KG1 (cell line): ENCODE measurements at regions not wholly inside any gene's neighbourhood (a gene's known extent, or its start where the extent isn't known, plus 50 kb on each side); places are given as distances from the start of the nearest gene placed in this dataset.
"Not testable (repeated sequence)": the region's sequence is repeated elsewhere in the genome, so short reads cannot be mapped to it uniquely, and the experiment has no call there.

Experiments
- DNase-seq: peaks from one replicate; lab custom pipeline; 2025; lab: John Stamatoyannopoulos, UW

DNA sequence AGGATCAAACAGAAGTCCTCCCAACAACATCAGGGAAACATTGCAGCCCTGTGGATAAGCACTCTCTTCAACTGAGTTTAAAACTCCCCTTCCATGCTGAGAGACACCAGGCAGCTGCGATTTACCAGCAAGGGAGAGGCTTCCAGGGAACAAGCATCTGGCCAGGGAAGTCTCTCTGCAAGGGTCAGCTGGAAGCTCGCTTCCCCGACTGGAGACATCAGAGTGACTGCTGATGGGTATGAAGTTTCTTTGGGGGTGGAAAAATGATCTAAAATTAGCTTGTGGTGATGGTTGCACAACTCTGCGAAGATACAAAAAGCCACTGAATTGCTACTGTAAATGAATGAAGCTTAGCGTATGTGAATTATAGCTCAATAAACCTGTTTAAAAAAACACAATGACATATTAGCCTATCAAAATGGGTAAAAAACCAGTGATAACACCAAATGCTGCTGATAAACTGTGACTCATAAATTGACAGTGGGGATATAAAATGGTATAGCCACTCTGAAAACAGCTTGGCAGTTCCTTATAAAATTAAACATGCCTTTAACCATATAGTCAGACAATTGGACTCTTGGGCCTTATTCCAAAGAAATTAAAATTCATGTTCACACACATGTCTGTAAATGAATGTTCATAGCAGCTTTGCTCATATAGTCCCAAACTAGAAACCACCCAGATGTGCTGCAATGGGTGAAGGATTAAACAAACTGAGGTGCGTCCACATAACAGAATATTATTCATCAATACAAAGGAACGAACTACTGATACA is 1082.0 kb downstream of the SOCS6 start:
- no peak for DNase-seq

DNA sequence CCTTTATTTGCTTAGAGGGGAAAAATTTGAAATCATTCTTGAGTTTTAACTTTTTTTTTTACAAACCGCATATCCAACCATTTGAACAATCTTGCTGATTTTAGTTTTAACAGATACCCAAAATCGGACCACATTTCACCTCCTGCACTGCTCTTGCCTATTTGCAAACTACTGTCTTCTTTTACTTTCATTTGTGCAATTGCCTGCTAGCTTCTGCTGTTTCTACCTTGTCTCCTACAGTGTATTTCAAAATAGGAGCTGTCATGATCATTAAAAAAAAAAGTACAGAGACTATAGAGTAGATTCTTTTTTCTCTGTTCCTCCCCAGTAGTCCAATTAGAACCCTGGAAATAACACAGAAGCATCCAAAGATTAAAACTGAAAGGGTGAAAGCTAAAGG is 1081.2 kb downstream of the SOCS6 start:
- no peak for DNase-seq

DNA sequence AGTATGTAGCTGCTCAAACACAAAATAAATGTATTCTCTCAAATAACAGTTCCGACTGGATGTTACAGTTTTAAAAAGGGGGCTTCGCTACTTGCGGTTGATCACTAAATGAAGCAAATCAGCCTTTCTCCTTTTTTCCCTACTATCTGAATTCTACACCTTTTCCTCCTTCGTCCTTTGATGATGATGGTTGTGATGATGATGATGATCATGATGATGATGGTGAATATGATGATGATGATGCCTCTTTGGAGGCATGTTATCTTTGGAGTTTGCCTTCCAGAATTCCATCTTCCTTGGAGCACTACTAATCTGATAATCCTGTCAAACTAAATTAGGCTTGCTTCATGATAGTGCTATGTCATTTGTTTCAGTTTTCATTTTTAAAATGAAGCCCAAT is 1073.3 kb downstream of the SOCS6 start:
- no peak for DNase-seq

DNA sequence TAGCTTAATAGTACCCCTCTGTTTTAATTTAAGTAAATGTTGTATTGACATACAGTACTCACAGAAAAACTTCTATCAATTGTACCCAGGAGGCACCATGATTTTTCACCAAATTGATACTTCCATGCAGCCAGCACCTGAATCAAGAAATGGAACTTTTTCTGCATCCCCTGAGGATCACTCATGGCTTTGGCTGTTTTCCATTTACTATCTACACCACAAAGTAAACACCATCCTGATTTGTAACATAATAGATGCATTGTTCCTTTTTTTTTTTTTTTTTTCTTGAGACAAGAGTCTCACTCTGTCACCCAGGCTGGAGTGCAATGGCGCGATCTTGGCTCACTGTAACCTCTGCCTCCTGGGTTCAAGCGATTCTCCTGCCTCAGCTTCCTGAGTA is 1066.8 kb downstream of the SOCS6 start:
- DNase-seq = not testable (repeated sequence)

DNA sequence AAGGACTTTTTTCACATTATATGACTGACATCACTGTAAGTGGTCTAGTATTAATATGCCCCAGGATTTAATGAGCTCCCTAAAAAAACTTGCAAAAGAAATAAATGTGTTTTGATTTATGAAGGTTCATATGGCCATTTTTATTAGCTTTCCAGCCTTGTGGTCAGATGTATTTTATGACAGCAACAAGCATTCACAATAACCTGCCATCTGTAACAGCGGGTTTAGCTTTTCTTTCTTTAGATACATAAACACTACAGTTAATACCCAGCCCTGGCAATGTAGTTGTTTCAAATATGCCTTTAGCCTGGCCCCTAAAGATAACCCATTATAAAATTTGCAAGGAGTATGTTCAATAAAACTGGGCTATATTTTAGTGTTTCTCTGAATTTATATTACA is 1063.8 kb downstream of the SOCS6 start:
- no peak for DNase-seq

DNA sequence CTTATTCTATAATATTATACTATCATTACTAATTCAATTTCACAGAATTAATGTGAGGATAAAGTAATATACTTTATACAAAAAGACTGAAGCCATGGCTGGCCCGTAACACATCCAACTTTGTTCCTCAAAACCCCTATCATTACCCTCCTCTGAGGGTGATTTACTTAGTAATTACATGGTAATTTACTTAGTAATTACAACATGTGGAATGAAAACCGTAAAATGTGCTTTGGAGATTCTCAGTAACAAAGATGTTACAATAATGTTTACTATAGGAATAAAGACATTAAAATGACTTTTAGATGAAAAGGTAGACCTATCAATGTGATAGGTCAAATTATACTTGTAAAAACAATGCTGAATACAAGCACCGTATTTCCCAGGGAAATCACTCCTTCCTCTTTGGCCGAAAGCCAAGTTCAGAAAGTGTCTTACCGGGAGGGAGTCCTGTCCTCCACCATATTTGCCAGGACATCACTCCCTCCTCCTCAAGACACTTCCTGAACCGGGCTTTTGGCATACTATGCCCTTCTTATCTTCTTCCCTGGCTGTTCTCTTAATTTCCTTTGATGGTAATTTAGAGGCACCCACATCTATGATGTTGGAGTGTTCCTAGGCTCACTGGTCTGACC is 1047.8 kb downstream of the SOCS6 start:
- DNase-seq = no peak

DNA sequence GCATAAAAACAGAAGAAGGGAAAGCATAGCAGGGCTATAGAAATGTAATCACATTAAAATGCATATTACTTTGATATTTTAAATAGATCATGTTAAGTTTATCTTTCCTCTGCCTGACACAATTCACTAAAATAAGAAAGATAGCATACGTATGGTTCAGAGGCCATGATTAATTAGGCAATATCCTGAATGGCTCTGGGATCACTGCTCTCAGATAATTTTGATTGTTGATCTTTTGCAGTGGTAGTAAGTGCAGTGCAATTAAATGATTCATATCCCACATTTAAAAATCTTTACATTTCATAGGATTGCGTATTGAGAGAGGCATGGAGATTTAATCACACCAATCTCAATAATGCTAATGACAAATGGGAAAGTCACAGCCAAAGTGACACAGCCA is 1040.7 kb downstream of the SOCS6 start:
- DNase-seq = no peak

DNA sequence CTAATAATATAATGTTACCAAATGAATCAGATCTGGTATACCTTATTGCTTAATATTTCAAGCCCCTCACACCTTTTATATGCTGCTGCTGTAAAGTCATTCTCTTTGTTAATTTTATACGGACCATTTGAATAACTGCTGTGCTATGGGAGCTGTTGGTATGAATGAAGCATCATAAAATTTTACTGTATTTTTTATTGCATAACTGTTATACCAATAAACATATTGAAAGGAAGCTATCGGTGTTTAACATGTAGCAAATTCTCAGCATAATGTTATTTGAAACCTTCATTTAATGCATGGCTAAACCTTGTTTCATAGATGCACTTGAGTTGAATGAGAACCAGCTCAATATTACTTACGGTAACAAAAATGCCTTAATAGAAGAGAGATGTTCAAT is 1040.3 kb downstream of the SOCS6 start:
- DNase-seq = no peak

DNA sequence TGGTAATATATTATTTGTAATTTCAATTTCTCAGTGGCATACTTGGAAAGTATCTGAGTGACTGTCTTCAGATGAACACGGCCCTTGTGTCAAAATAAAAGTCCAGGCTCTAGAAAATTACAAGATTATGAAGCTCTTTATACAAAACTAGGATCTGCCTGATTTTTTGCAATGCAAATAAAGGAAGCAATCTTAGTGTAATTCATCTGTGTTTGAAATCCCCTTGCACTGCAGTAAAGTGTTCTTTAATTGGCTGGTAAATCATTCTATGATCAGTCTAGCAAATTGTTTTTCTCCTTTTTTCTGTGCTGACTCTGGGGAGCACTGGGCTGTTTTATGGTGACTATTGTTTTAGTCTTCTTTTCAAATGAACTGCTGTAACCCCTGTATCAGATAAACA is 1039.0 kb downstream of the SOCS6 start:
- DNase-seq = no peak

DNA sequence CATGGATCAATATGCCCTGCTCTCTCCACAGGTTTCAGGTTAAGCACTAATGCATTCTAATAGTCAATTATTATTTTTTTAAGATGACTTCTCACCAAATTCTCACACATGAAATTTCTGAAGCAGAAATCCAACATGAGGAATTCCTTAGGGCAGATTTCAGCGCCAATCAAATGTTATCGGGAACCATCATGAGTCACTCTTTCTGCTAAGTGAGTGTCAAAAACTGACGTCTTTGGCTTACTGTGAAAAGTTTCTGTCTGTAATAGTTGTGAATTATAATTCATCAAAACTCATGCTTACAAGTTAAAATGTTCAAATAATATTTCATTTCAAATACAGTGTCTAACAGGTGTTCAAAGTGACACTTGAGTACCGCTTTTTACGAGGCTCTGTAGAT is 1038.6 kb downstream of the SOCS6 start:
- no peak for DNase-seq

DNA sequence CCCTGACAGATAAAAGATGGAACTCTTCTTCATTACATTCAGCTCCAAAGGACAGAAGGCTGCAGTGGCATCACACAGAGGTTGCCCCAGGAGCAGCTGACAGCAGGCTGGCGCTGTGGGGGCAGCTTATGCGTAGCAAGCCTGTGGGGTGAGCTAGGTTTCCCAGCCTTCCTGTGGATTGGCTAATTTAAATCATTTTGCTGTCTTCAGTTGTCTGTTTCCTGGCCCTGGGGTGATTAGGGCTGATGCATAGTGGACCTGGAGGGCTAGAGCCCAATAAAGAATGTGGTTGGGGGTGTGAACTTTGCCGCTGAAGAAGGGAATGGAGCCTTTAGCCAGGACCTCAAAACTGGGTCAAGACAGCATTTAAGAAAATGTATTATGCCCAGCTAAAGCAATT is 1038.0 kb downstream of the SOCS6 start:
- no peak for DNase-seq

DNA sequence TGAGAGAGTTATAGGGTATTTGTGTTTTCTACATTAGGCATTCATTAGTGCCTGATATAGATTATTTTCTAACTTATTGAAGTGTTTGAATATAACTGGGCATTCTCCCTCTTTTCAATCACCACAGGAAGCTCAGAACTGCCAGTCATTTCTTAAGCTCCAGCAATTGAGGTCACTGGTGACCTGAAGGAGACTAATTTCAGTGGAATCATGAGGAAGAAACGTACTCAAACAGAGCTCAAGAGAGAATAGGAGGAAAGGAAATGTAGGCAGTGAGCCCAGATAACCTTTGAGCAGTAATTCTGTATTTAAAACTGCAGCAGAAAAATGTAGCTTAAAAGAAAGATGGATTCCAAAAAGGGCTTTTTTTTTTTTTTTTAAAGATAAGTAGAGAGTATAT is 1035.5 kb downstream of the SOCS6 start:
- DNase-seq = no peak

DNA sequence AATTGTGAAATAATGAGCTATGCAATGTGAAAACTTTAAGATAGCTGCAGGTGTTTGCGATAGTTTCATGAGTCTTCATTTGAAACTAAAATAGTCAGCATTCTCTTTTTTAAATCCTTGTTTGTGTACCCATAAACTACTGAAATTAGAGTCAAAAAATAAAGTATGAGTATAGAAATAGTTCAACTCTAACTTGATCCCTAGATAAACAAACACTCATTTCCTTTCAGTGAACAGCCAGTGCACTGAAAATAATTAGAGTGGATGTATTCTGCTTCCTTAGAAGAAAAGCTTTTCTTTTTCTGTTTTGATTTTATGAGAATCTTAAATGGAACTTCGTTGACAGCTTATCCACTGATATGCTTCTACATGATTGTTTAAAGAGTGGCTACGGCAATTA is 1033.4 kb downstream of the SOCS6 start:
- DNase-seq = no peak

DNA sequence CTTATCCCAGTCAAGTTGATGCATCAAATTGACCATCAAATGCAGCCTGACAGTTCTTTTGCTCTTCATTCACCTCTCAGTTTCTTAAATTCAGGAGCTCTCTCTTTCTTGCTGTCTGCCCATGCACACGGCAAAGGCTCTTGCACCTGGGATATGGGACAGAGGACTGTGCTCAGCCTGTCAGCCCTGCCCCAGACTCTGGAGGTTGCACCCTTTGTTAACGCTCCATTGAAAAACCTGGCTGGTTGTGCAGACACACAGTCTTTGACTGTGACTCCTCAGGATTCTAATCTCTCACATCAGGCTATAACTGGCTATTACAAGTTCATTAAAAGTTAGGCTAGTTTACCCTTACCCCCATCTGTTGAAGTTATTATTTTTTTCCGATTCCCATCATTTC is 1032.5 kb downstream of the SOCS6 start:
- DNase-seq = no peak

DNA sequence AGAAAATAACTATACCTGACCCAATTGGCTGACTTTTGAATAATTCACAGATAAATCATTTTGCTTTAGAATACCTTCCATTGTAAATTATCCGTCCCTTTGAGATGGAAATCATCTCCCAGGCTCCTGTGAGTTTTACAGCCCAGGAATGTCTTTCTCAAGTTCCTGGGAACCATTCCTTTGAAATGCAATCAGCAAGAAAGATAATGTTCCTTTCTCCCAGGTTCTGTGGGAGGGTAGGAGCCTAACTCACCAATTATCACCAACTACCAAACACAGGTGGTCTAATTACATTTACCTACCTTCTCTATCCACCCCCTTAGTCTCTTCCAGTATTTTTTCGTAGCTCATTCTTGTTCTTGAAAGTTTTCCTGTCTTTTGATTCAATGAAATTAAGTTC is 1016.0 kb downstream of the SOCS6 start:
- no peak for DNase-seq

DNA sequence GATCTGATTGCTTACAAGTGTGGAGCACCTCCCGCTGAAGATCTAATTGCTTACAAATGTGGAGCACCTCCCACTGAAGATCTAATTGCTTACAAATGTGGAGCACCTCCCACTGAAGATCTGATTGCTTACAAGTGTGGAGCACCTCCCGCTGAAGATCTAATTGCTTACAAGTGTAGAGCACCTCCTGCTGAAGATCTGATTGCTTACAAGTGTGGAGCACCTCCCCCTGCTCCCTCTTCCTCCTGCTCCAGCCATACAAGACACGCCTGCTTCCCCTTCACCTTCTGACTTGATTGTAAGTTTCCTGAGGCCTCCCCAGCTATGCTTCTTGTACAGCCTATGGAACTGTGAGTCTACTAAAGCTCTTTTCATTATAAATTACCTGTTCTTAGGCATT is 1014.9 kb downstream of the SOCS6 start:
- not testable (repeated sequence) for DNase-seq

DNA sequence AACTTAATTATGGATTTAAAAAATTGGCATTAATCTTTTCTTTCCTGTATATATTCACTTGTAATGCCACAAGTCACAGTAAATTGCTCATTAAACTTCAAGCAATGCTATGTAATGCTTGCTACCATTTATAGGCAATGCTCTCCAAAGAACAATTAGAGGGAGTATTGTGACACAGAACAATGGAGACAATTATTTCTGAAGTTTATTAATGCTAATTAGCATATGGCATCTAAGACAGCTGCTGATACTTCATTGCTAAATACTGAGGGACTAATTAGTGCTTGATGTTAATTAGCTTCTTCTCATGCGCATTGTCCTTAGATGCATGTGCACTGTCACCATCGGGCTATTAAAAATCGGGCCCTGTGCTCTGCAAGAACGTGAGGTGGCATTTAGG is 1012.8 kb downstream of the SOCS6 start:
- DNase-seq = no peak

DNA sequence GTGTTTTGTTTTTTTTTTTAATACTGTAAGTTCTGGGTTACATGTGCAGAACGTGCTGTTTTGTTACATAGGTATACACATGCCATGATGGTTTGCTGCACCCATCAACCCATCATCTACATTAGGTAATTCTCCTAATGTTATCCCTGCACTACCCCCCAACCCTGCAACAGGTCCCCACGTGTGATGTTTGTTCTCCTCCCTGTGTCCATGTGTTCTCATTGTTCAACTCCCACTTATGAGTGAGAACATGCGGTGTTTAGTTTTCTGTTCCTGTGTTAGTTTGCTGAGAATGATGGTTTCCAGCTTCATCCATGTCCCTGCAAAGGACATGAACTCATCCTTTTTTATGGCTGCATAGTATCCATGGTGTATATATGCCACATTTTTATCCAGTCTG is 1005.4 kb downstream of the SOCS6 start:
- DNase-seq = not testable (repeated sequence)

DNA sequence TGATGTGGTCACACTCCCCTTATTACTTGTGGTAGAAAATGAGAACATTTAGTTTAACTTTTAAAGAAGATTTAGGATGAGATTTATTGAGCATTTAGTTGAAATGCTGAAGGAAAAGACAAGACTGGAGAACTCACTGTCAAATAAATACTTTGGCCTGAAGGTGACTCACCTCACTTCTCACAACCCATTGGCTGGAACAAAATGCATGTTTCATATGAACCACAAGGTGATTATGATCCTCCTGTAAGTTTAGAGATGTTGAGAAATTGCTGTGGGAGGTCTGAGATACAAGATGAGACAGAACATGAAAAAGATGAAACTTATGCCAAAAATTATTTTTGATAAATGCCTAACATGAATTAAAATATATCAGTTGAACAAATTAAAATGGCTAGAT is 1004.5 kb downstream of the SOCS6 start:
- DNase-seq = no peak

DNA sequence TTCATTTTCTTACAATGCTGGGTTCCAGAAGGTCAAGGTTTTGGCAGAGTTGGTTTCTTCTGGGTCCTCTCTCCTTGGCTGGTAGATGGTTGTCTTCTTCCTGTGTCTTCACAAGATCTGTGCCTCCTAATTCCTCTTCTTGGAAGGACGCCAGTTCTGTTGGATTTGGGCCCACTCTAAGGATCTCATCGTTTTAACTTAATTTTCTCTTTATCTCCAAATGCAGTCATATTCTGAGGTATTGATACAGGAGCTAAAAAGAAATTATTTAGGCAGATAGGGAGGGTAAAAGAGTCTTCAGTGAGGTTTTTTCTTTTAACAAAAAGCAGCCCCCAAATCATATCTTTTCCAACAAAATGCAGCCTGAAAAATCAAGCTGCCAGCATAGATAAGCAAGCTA is 998.4 kb downstream of the SOCS6 start:
- DNase-seq = no peak

DNA sequence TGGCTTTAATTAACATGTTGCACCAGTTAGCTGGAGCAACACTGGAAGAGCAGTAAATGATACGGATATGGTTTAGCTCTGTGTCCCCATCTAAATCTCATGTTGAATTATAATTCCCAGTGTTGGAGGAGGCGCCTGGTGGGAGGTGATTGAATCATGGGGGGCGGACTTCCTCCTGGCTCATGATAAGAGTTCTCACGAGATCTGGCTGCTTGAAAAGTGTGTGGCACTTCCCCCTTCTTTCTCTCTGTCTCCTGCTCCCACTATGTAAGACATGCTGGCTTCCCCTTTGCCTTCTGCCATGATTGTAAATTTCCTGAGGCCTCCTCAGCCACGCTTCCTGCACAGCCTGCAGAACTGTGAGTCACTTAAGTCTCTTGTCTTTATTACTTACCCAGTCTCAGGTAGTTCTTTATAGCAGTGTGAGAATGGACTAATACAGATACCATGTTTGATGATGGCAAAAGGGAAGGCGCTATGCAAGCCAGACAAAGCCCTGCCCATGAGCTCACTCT is 963.6 kb downstream of the SOCS6 start:
- no peak for DNase-seq

DNA sequence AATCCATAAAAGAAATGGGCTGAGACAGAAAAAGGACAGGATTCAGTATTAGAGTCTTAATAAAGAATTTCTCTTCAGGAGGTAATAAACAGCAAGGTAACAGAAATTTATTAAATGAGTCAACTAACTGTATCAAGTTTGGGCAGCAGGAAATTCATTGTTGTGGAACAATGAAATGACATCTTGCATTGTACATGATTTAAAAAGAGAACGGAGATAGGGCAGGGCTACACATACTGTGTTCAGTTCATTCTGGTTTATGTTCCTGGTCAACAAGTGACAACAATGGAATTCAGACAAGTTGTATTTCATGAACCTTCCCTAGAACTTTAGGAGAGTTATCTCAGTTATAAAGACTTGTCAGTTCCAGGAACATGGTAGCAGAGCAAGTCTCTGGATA is 961.3 kb downstream of the SOCS6 start:
- DNase-seq = no peak

DNA sequence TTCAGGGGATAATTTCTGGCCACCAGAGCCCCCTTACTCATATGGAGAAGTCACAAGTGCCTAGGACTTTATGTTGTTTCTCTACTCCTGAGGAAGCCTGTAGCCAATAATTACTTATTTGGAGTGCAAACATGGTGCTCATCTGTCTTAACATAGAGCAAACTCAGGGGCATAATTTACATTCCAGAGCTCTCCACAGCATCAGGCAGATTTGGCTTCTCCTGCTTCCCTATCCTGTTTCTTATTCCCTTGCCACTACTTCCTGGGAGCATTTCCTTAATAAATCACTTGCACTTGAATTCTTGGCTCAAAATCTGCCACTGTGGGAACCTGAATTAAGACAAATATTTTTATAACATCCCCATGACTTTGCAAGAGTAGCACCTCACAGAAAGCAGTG is 960.9 kb downstream of the SOCS6 start:
- no peak for DNase-seq

DNA sequence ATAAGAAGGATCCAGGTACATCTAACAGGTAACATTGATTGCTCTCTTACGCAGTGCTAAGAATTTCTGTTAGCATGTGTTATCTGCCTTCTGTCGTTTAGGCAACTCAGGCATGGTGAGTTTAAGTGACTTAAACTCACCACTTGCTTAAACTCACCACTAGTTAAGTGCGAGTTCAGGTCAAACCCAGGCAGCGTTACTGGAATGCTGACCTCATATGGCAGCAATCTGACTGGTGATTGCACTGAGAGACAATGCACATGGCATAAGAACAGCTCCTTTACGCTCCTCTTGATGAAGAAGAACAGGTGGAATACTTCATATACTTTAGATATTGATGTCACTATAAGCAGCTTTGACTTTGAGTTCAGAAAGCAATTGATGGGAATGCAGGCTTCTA is 954.1 kb downstream of the SOCS6 start:
- no peak for DNase-seq
